T-helper 17 cell (primary cell): ENCODE measurements at regions not wholly inside any gene's neighbourhood (a gene's known extent, or its start where the extent isn't known, plus 50 kb on each side); places are given as distances from the start of the nearest gene placed in this dataset.

Experiments
- ATAC-seq: fragments of 150-1000 bp; cut with Tn5 transposase; 2 replicates; pipeline ENCODE4 v1.10.0; 2021; ENCODE audit warnings: mild to moderate bottlenecking, moderate library complexity
- DNase-seq, 3 donors: peaks; one replicate each; pipeline versions ENCODE4 v3.0.0 to v3.0.0-alpha.2; 2020 to 2021
- H3K9me3 ChIP-seq: one replicate; pipeline ENCODE4 v1.7.0; 2013; ENCODE audit warnings: low read length, mild to moderate bottlenecking; ENCODE audit not compliant: control insufficient read depth, poor library complexity, severe bottlenecking
- H3K27ac Mint-ChIP-seq: one replicate; pipeline ENCODE4 v1.8.0; 2022; ENCODE audit warnings: mild to moderate bottlenecking, moderate library complexity, mixed read lengths
- H3K27me3 Mint-ChIP-seq: one replicate; pipeline ENCODE4 v1.8.0; 2022; ENCODE audit warnings: mixed read lengths
- H3K36me3 Mint-ChIP-seq: one replicate; pipeline ENCODE4 v1.8.0; 2022; ENCODE audit warnings: low read depth, mixed read lengths
- H3K4me1 Mint-ChIP-seq: one replicate; pipeline ENCODE4 v1.8.0; 2022; ENCODE audit warnings: mild to moderate bottlenecking, mixed read lengths
- H3K4me3 Mint-ChIP-seq: one replicate; pipeline ENCODE4 v1.8.0; 2022; ENCODE audit warnings: mild to moderate bottlenecking, moderate library complexity, mixed read lengths

DNA sequence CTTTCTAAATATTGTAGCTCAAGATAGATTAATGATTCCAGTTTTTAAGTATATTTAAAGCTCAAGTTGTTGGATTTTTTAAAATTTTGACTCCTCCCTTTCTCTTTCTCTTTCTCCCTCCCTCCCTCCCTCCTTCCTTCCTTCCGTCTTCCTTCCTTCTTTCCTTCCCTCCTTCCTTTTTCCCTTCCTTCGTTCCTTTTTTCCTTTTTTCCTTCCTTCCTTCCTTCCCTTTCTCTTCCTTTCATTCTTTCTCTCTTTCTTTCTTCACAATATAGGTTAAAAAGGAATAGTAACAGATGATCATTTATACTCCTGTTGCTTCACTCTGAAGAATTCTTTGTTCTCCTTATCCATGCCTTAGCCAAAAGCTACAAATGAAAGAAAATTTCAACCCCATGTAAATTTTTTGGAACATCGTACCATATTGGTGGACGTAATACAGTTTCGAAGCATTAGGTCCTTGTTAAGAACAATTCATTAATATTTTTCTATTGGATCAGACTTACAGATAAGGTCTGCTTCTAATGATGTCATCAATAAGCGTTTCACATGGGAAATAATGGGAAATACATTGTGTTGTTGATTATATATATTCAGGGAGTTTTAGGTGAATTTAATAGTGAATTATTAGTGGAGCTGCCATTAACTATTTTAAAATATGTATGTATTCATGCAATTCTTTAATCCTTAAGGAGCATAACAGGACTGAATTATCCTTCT is 139.6 kb upstream of the SLC35B3 start:
- no peak for DNase-seq
- H3K27me3 Mint-ChIP-seq: no peaks in the 10 kb centered on the region

DNA sequence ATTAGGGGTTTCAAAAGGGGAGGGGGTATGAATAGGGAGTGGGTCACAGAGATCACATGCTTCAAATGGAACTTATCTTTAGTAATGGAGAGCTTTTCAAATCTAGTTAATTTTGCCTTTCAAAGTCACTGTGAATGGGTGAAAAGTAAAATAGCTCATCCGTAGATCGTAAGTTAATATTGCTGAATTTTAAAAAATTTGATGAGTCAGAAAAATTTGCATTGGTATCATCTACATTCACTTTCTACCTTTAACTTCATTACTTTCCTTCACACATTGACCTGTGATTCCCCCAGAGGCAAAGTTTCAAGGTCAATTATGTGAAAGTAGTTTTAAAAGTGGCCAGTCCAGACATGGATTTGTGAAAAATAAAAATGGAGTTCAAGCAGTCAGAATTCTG is 139.0 kb upstream of the SLC35B3 start:
- Mint-ChIP-seq H3K27me3 (no peaks in the 10 kb centered on the region), H3K27ac (no peak overlapping the region), H3K36me3 (no peaks in the 10 kb centered on the region), H3K4me3 (no peak overlapping the region), H3K4me1 (no peaks in the 10 kb centered on the region)
- no peaks in the 10 kb centered on the region for H3K9me3 ChIP-seq
- DNase-seq: no peak
- ATAC-seq: no peak

More for the DNA sequence above, 139.6 kb upstream of the SLC35B3 start:
- no peaks in the 10 kb centered on the region for H3K4me1 Mint-ChIP-seq
- H3K4me3 Mint-ChIP-seq: no peak overlapping the region
- no peak overlapping the region for H3K27ac Mint-ChIP-seq
- H3K36me3 Mint-ChIP-seq: no peaks in the 10 kb centered on the region
- H3K9me3 ChIP-seq: no peaks in the 10 kb centered on the region
- no peak for ATAC-seq

DNA sequence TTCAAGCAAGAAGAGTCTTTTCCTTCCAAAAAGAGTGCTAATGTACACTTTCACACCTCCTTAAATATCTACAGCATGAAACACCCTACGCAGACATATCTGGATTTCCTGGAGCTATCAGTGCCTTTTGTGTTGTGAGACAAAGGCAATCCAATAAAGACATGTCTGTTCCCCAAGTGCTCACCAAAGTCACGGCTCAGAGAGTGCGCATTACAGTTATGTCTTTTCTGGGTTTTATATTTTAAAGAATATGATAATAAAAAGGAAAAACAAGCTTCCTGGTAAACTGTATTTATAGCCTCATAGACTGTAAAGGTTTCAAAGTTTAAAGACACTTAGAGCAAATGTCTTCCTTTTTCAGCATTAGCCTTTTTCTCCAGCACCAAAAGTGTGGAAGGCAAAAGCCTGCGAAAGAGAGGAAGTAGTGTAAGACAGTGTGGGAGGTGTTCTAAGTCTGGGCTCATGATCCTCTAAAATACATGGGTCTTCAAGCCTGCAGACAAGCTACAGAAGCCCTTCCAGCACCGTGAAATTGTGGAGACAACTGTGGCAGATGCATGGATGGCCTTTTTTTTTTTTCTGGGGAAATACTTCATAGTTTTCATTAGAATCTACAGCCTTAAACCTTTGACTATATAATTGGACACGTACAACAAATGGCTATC is 135.0 kb upstream of the SLC35B3 start:
- Mint-ChIP-seq H3K4me1 (no peaks in the 10 kb centered on the region), H3K27me3 (no peaks in the 10 kb centered on the region)

DNA sequence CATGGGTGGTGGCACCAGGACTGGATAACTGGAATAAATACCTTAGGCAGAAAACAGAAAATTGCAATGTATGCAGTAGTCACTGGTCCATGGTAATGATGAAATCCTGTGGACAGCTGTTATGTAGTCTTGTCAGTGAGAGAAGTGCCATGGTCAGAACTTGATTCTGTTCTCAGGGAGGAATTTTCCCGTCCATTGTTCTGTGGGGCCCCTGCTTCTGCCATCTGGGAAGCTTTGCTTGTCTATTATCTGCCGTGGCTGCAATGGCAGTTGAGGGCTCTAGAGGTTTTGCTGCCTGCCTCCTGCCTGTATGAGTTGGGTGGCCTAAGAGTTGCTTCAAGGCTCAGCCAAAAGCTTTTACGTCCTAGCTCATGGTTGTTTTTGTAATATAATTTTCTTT is 126.8 kb upstream of the SLC35B3 start:
- ATAC-seq: no peak
- no peaks in the 10 kb centered on the region for H3K36me3 Mint-ChIP-seq
- H3K4me1 Mint-ChIP-seq: no peaks in the 10 kb centered on the region
- H3K4me3 Mint-ChIP-seq: no peak overlapping the region
- no peak for DNase-seq
- H3K27me3 Mint-ChIP-seq: no peaks in the 10 kb centered on the region
- no peak overlapping the region for H3K27ac Mint-ChIP-seq
- no peaks in the 10 kb centered on the region for H3K9me3 ChIP-seq

More for the DNA sequence above, 135.0 kb upstream of the SLC35B3 start:
- H3K4me3 Mint-ChIP-seq: no peak overlapping the region
- H3K36me3 Mint-ChIP-seq: no peaks in the 10 kb centered on the region
- DNase-seq: no peak
- H3K9me3 ChIP-seq: no peaks in the 10 kb centered on the region
- ATAC-seq: no peak
- H3K27ac Mint-ChIP-seq: no peak overlapping the region

DNA sequence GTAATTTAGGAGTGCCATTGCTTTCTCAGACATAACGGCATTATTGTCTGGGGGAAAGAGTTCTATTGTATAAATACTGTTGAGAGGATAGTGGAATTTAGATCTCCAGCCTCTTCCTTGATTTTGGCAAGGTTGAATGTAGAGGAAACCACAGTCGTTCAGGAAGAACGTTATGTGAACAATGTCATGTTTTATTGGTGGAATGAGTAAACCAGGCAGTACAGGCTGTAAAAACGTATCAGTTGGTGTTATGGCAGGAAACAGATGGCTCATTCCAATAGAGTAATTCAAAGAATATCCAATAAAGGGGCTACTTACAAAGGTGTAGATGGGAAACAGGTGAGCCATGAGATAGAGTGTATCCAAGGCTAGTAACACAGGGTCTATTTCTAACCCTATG is 123.6 kb upstream of the SLC35B3 start:
- Mint-ChIP-seq H3K4me1 (no peaks in the 10 kb centered on the region), H3K36me3 (no peaks in the 10 kb centered on the region), H3K4me3 (no peak overlapping the region), H3K27ac (no peak overlapping the region), H3K27me3 (no peaks in the 10 kb centered on the region)
- DNase-seq (no peak), ATAC-seq (no peak)
- H3K9me3 ChIP-seq: no peaks in the 10 kb centered on the region

DNA sequence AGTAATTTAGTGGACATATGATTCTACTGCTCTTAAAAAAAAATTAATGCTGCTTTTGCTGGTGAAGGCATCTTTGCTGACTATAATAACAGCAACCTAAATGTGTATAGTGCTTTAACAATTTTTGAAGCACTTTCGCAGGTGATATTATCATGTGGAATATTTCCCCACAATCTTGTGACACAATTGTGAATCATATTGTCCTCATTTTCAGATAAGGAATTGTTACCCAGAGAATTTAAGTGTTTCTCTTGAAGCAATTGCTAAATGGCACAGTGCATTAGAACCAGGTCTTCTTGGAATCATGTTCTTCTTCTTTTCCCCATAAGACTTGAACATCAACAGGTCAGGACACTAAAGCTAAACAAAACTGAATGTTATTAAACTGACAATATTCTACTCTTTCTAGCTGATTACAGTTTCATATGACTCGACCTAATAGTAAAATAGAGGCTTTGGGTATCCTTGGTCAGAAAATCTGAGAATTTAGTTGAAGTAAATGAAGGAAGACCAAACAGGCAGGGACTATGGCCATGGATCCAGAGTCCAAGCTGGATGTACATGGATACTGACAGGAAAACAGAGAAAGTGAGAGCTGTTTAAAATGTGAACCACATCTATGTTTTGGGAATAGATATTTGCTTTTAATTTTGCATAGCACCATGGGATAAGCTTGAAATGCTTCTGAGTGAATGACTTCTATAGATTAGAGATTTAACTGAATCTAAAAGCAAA is 121.8 kb upstream of the SLC35B3 start:
- H3K9me3 ChIP-seq: no peaks in the 10 kb centered on the region
- H3K27me3 Mint-ChIP-seq: no peaks in the 10 kb centered on the region
- no peak overlapping the region for H3K27ac Mint-ChIP-seq
- no peaks in the 10 kb centered on the region for H3K4me1 Mint-ChIP-seq
- no peaks in the 10 kb centered on the region for H3K36me3 Mint-ChIP-seq
- ATAC-seq (no peak), DNase-seq (no peak)
- no peak overlapping the region for H3K4me3 Mint-ChIP-seq

DNA sequence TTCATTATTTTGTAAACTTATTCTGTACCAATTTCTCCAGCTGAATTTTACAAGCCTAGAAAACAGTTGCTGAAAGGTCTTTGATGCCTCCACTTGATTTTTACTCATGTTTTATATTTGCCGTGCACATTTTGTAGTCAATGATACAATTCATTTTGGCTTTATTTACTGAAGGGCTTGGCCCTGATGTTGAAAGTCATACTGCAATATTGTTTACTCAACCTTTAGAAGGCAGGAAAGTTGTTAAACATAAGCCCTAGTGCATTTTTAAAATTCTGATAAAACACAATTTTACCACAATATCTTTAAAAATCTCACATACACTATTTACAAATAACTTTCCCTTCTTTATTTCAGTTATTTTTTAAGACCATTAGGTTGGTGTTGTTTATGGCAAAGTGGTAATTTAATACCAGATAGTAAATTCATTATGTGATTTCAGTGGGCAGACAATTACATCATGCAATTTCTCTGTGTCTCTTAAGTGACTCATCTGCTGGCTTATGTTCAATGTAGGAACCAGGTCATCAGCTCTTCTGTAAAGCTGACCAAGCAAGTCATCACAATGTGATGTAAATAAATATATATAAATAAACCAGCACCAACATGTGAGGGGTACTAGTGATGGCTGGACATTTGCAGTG is 121.1 kb upstream of the SLC35B3 start:
- H3K27me3 Mint-ChIP-seq: no peaks in the 10 kb centered on the region
- H3K4me3 Mint-ChIP-seq: no peak overlapping the region
- no peak overlapping the region for H3K27ac Mint-ChIP-seq
- H3K4me1 Mint-ChIP-seq: no peaks in the 10 kb centered on the region
- DNase-seq (no peak), ATAC-seq (no peak)
- no peaks in the 10 kb centered on the region for H3K9me3 ChIP-seq
- H3K36me3 Mint-ChIP-seq: no peaks in the 10 kb centered on the region

DNA sequence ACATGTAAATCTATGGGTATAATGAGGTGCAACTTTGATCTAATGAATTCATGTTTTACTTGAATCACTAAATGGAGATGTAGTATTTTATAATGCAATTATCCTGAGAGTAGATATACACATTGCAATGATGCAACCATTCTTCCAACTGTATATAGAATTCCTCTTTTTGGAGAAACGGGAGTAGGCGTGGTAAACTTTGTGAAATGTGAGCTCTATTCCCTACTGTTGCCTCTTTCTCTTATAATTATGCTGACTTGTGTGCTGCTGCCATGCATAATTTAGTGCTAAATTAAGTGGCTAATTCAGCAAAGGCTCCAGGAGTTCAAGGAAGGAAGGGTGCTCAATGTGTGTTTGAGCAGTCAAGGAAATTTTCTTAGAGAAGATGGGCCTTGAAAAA is 116.6 kb upstream of the SLC35B3 start:
- no peaks in the 10 kb centered on the region for H3K4me1 Mint-ChIP-seq
- no peak for ATAC-seq
- no peak for DNase-seq
- H3K36me3 Mint-ChIP-seq: no peaks in the 10 kb centered on the region
- no peaks in the 10 kb centered on the region for H3K9me3 ChIP-seq
- no peaks in the 10 kb centered on the region for H3K27me3 Mint-ChIP-seq
- H3K27ac Mint-ChIP-seq: no peak overlapping the region
- no peak overlapping the region for H3K4me3 Mint-ChIP-seq

DNA sequence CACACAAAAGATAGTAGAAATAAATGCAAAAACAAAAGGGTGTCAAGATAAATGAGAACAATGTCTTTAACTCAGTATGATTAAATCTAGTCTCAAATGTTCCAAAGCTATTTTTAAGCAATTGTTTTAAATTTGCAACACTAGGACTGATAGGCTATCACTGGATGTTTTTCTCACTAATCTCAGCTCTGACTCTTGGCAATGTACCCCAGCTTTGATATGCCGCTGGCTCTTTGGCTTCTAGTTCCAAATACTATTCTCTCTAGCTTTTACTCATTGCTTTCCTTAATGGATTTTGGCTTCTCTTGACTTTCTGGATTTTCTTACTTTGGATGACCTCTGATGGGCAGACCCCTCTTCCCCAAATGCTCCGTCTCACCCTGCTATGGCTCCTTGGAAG is 116.0 kb upstream of the SLC35B3 start:
- no peaks in the 10 kb centered on the region for H3K4me1 Mint-ChIP-seq
- H3K27ac Mint-ChIP-seq: no peak overlapping the region
- H3K4me3 Mint-ChIP-seq: no peak overlapping the region
- DNase-seq: no peak
- no peaks in the 10 kb centered on the region for H3K9me3 ChIP-seq
- no peaks in the 10 kb centered on the region for H3K27me3 Mint-ChIP-seq
- no peaks in the 10 kb centered on the region for H3K36me3 Mint-ChIP-seq
- no peak for ATAC-seq

DNA sequence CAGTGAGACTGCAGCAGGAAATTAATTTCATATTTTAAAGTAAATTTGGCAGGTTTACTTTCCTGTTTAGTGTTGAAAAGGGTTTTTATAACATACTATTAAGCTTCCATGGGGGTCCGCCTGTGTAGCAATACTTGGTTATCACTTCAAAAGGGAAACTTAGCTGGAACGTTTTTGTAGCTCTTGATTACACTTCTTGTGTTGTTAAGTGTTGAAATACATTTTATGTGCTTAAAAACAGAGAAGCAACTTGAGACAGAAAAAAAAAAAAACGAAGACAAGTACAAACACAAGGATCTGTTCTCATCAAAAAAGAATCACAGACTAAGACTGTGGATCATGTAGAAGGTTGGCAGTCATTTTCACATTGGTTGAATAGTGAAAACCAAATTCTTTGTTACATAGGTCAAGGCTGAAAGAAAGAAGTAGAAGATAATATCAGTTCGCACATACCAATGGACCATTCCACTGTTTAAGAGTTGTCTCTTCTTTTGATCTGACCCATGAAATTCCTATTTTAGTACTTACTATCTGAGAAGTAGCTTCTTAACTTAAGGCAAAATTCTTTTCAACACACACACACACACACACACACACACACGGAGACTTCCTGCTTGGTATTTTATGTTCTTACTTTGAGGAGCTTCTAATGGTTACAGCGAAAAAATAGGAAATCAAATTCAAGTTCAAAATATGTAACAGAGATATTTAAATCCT is 113.9 kb upstream of the SLC35B3 start:
- ATAC-seq (no peak), DNase-seq (no peak)
- Mint-ChIP-seq H3K27ac (no peak overlapping the region), H3K4me3 (no peak overlapping the region), H3K36me3 (no peaks in the 10 kb centered on the region), H3K4me1 (no peaks in the 10 kb centered on the region), H3K27me3 (no peaks in the 10 kb centered on the region)
- H3K9me3 ChIP-seq: no peaks in the 10 kb centered on the region

DNA sequence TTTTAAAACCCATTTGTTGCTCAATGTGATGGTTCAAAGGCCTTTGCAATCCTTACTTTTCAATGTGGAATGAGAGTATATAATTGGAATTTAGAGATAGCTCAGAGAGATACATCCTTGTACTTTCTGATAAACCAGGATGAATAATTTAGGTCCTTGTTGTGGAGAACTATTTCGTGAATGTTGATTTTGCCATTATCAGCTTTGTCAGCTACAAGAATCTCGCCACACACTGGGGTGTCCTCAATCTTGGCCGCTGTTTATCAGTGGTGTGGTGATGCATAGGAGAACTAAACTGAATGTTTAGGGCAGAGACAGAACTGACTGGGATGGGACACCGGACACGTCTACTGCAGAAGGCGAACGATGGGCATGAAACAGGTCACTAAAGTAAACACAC is 111.2 kb upstream of the SLC35B3 start:
- H3K9me3 ChIP-seq: no peaks in the 10 kb centered on the region
- Mint-ChIP-seq H3K4me1 (no peaks in the 10 kb centered on the region), H3K4me3 (no peak overlapping the region), H3K27me3 (no peaks in the 10 kb centered on the region), H3K27ac (no peak overlapping the region), H3K36me3 (no peaks in the 10 kb centered on the region)
- DNase-seq (no peak), ATAC-seq (no peak)

DNA sequence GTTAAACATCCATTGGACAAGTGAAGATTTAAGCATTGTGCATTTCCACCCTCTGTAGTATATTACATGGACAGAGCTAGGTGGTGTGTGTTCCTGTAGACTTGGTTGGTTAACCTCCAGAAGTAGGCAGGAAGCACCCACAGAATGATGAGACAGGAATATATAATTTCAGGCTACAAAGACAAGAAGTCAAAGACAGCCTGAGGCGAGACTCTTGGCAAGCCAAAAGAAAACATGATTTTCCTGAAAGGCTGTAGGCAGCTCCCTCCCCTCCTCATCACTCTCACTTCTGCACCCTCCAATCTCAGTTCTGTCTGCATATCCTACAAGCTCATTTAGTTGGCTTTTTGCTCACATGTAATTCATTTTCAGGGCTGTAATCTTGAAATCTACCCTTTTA is 110.0 kb upstream of the SLC35B3 start:
- Mint-ChIP-seq H3K27me3 (no peaks in the 10 kb centered on the region), H3K4me1 (no peaks in the 10 kb centered on the region), H3K36me3 (no peaks in the 10 kb centered on the region), H3K27ac (no peak overlapping the region), H3K4me3 (no peak overlapping the region)
- no peak for ATAC-seq
- DNase-seq: no peak
- no peaks in the 10 kb centered on the region for H3K9me3 ChIP-seq

DNA sequence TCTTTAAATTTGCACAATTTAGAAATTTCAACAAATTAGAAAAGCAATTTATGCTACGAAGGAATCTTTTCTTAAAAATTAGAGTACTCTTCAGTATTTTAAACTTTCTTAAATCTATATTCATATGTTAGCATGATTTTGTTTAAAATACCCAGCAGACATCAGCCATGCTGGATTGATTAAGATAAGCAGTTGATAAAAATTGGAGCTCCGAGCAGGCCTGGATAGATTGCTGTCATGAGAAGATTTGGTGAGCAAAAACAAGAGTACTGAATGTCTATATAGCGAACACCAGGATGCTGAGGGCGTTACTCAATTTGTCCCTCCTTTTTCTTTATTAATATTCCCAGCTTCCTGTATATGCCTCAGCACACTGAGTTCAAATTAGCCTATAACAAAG is 108.4 kb upstream of the SLC35B3 start:
- ATAC-seq (no peak), DNase-seq (no peak)
- Mint-ChIP-seq H3K36me3 (no peaks in the 10 kb centered on the region), H3K27me3 (no peaks in the 10 kb centered on the region), H3K4me3 (no peak overlapping the region), H3K4me1 (no peaks in the 10 kb centered on the region), H3K27ac (no peak overlapping the region)
- H3K9me3 ChIP-seq: no peaks in the 10 kb centered on the region
